Prostate gland (tissue), 2 donors: ENCODE measurements at regions not wholly inside any gene's neighbourhood (a gene's known extent, or its start where the extent isn't known, plus 50 kb on each side); places are given as distances from the start of the nearest gene placed in this dataset.

Experiments
- DNase-seq: peaks from one replicate; pipeline ENCODE4 v3.0.0-alpha.2; 2019; ENCODE audit warnings: low spot score
- H3K27ac ChIP-seq, 2 donors: fragments of 200-600 bp; sonication (generic); 2 replicates each; pipeline ENCODE4 v1.5.1; 2017 to 2019
- H3K27me3 ChIP-seq: fragments of 200-600 bp; sonication (generic); replicated peaks from 2 replicates; pipeline ENCODE4 v1.5.1; 2019; ENCODE audit not compliant: insufficient read depth
- H3K36me3 ChIP-seq, 2 donors: fragments of 200-600 bp; sonication (generic); 1 replicate in 1 of 2; 2 replicates in 1 of 2; pipeline versions ENCODE4 v1.5.1 to v1.8.1; 2017 to 2019
- H3K4me1 ChIP-seq: fragments of 200-600 bp; sonication (generic); replicated peaks from 2 replicates; pipeline ENCODE4 v1.5.1; 2019
- H3K4me3 ChIP-seq, 2 donors: fragments of 200-600 bp; sonication (generic); 2 replicates each; pipeline ENCODE4 v1.5.1; 2017 to 2019
- H3K9me3 ChIP-seq: fragments of 200-600 bp; sonication (generic); 2 replicates; pipeline ENCODE4 v1.5.1; 2017
- CTCF ChIP-seq, 4 experiments: fragments of 200-600 bp in 2 of 4; fragments of 450-650 bp in 2 of 4; sonication (generic) in 2 of 4; IDR thresholded peaks; 1 replicate in 3 of 4; 2 replicates in 1 of 4; pipeline ENCODE4 v1.5.1; 2016 to 2019; ENCODE audit warnings: antibody characterized with exemption in 4 of 4, mild to moderate bottlenecking in 2 of 4, moderate library complexity in 2 of 4
- POLR2A ChIP-seq: fragments of 450-650 bp; IDR thresholded peaks from one replicate; pipeline ENCODE4 v1.6.1; 2016; ENCODE audit warnings: antibody characterized with exemption, mild to moderate bottlenecking
- POLR2AphosphoS5 ChIP-seq: sonication (generic); formaldehyde crosslinking; IDR thresholded peaks from one replicate; pipeline ENCODE4 v1.6.1; 2017; ENCODE audit warnings: antibody characterized with exemption
- WGBS: methylation state at CpG from one replicate; pipeline ENCODE4 v1.1.5; 2018; 5-methylcytosine and 5-hydroxymethylcytosine counted together
- intact Hi-C: fragments of 100-400 bp; cut with DNase I; formaldehyde crosslinking; loops from one replicate; pipeline ENCODE4 v1.14.2; 2022

- TF ChIP-seq CTCF (IDR thresholded peaks at IDR 0.05), result no peak
- no peak for TF ChIP-seq POLR2A
- TF ChIP-seq POLR2AphosphoS5, result no peak
- Histone ChIP-seq H3K27ac (peak overlapping the region in 1 of 2 donors; percentile 65), H3K9me3 (no peaks in the 10 kb centered on the region), H3K36me3 (no peaks in the 10 kb centered on the region), H3K4me3 (no peak overlapping the region), H3K27me3 (no peaks in the 10 kb centered on the region), H3K4me1 (peaks cover 2% of the 10 kb centered on the region)
- WGBS, result 88% methylated on average over 28 of the region's 28 CpGs
- intact Hi-C loops, result no loop called here
- no peak for DNase-seq
These were observed 169.3 kb downstream of the TTLL2 start for GRCh38 chr6:167493976-167494697.

GRCh38 chr6:167494698-167495435 lies 170.0 kb downstream of the TTLL2 start:
- intact Hi-C loops, result no loop called here
- no peak for TF ChIP-seq CTCF (IDR thresholded peaks at IDR 0.05)
- no peak for TF ChIP-seq POLR2AphosphoS5
- TF ChIP-seq POLR2A, result no peak
- H3K4me1 ChIP-seq, result peaks cover 2% of the 10 kb centered on the region
- no peaks in the 10 kb centered on the region for H3K27me3 ChIP-seq
- no peak for DNase-seq
- WGBS, result 96% methylated on average over 23 of the region's 23 CpGs
- H3K4me3 ChIP-seq, result no peak overlapping the region
- peak overlapping the region in 1 of 2 donors; percentile 65 for H3K27ac ChIP-seq
- H3K9me3 ChIP-seq, result no peaks in the 10 kb centered on the region
- H3K36me3 ChIP-seq, result no peaks in the 10 kb centered on the region

GRCh38 chr6:167495506-167496401 lies 170.9 kb downstream of the TTLL2 start:
- no peaks in the 10 kb centered on the region for H3K27me3 ChIP-seq
- intact Hi-C loops, result no loop called here
- H3K9me3 ChIP-seq, result no peaks in the 10 kb centered on the region
- WGBS, result 51% methylated on average over 19 of the region's 19 CpGs
- H3K4me1 ChIP-seq, result no peaks in the 10 kb centered on the region
- no peak for DNase-seq
- peak; percentile 4 for TF ChIP-seq POLR2AphosphoS5
- no peak for TF ChIP-seq CTCF (IDR thresholded peaks at IDR 0.05)
- no peaks in the 10 kb centered on the region for H3K36me3 ChIP-seq
- H3K27ac ChIP-seq, result peak overlapping the region; percentile 49 to 65
- no peak overlapping the region for H3K4me3 ChIP-seq

- no peaks in the 10 kb centered on the region for H3K9me3 ChIP-seq
- no peaks in the 10 kb centered on the region for H3K36me3 ChIP-seq
- no peaks in the 10 kb centered on the region for H3K4me1 ChIP-seq
- WGBS, result 86% methylated on average over 5 of the region's 7 CpGs
- DNase-seq, result no peak
- TF ChIP-seq POLR2A, result no peak
- TF ChIP-seq POLR2AphosphoS5, result no peak
- no peak for TF ChIP-seq CTCF (IDR thresholded peaks at IDR 0.05)
- H3K4me3 ChIP-seq, result no peak overlapping the region
- no peaks in the 10 kb centered on the region for H3K27me3 ChIP-seq
- peak overlapping the region; percentile 13 to 65 for H3K27ac ChIP-seq
- intact Hi-C loops, result no loop called here
These were observed 171.8 kb downstream of the TTLL2 start for GRCh38 chr6:167496707-167497106.
